Common myeloid progenitor, CD34-positive (primary cell): ENCODE measurements at regions not wholly inside any gene's neighbourhood (a gene's known extent, or its start where the extent isn't known, plus 50 kb on each side); places are given as distances from the start of the nearest gene placed in this dataset.
A peak's percentile ranks its signal among the peaks of the same experiment; 100 is the strongest.
"Not testable (repeated sequence)": the region's sequence is repeated elsewhere in the genome, so short reads cannot be mapped to it uniquely, and the experiment has no call there.

ENCODE experiments used
- CTCF ChIA-PET: fragments of 350-600 bp; sonication (Branson Sonifier 250); formaldehyde crosslinking; loops from one replicate; lab custom pipeline; 2021; ENCODE audit warnings: antibody characterized with exemption; lab: Charles Lee
- POLR2A ChIA-PET: fragments of 350-600 bp; sonication (Branson Sonifier 250); formaldehyde crosslinking; loops from one replicate; lab custom pipeline; 2021; ENCODE audit warnings: antibody characterized with exemption; lab: Charles Lee
- DNase-seq, 3 donors: peaks; one replicate each; pipeline versions ENCODE4 v3.0.0 to v3.0.0-alpha.2; 2013
- H3K27ac ChIP-seq, 2 experiments: 1 replicate in 1 of 2; 2 replicates in 1 of 2; pipeline ENCODE4 v1.7.0; 2013; ENCODE audit warnings: inconsistent platforms in 2 of 2, low read length in 2 of 2, mild to moderate bottlenecking in 2 of 2, low read depth in 1 of 2, moderate library complexity in 1 of 2; ENCODE audit not compliant: severe bottlenecking in 2 of 2, insufficient read depth in 1 of 2, poor library complexity in 1 of 2
- H3K27me3 ChIP-seq, 5 experiments: replicated peaks in 2 of 5; 1 replicate in 3 of 5; 2 replicates in 2 of 5; pipeline versions ENCODE4 v1.6.1 to v1.7.0; 2013; ENCODE audit warnings: low read length in 4 of 5, mild to moderate bottlenecking in 2 of 5, moderate library complexity in 2 of 5, inconsistent platforms in 1 of 5; ENCODE audit not compliant: insufficient read depth in 5 of 5, control insufficient read depth in 4 of 5
- H3K36me3 ChIP-seq, 4 experiments: 1 replicate in 2 of 4; 2 replicates in 2 of 4; pipeline versions ENCODE4 v1.6.1 to v1.7.0; 2013; ENCODE audit warnings: low read length in 3 of 4, control low read depth in 1 of 4, mild to moderate bottlenecking in 1 of 4; ENCODE audit not compliant: control insufficient read depth in 4 of 4, insufficient read depth in 4 of 4
- H3K4me1 ChIP-seq, 4 experiments: 1 replicate in 3 of 4; 2 replicates in 1 of 4; pipeline versions ENCODE4 v1.6.1 to v1.7.1; 2013; ENCODE audit warnings: low read length in 3 of 4, mild to moderate bottlenecking in 3 of 4, control low read depth in 1 of 4, inconsistent platforms in 1 of 4, moderate library complexity in 1 of 4; ENCODE audit not compliant: control insufficient read depth in 4 of 4, insufficient read depth in 4 of 4; ENCODE audit errors: control extremely low read depth in 1 of 4
- H3K4me3 ChIP-seq, 7 experiments: 1 replicate in 4 of 7; 2 replicates in 3 of 7; pipeline versions ENCODE4 v1.5.1 to v1.7.0; 2013; ENCODE audit warnings: mild to moderate bottlenecking in 7 of 7, low read length in 6 of 7, moderate library complexity in 6 of 7, inconsistent platforms in 2 of 7, low read depth in 2 of 7, control low read depth in 1 of 7; ENCODE audit not compliant: insufficient read depth in 4 of 7, control insufficient read depth in 1 of 7; ENCODE audit errors: extremely low read depth in 1 of 7
- H3K9me3 ChIP-seq, 5 experiments: 1 replicate in 4 of 5; 2 replicates in 1 of 5; pipeline versions ENCODE4 v1.6.1 to v1.7.1; 2013; ENCODE audit warnings: low read length in 4 of 5, mild to moderate bottlenecking in 2 of 5, inconsistent platforms in 1 of 5, low read depth in 1 of 5, moderate library complexity in 1 of 5; ENCODE audit not compliant: control insufficient read depth in 4 of 5, insufficient read depth in 2 of 5; ENCODE audit errors: control extremely low read depth in 1 of 5
- WGBS: methylation state at CpG from one replicate; pipeline ENCODE4 v1.1.5; 2013; ENCODE audit not compliant: insufficient coverage; 5-methylcytosine and 5-hydroxymethylcytosine counted together

- WGBS, result 95% methylated on average over 7 of the region's 7 CpGs
- POLR2A ChIA-PET, result no interaction called here
- CTCF ChIA-PET, result no interaction called here
Observed at GRCh38 chr2:8611246-8611645, 70.6 kb upstream of the ID2 start.

GRCh38 chr2:8611700-8612099 lies 70.2 kb upstream of the ID2 start:
- Histone ChIP-seq H3K4me1 (peaks cover 0 to 18% (median 13%) of the 10 kb centered on the region in 4 experiments), H3K27me3 (no peaks in the 10 kb centered on the region), H3K36me3 (no peaks in the 10 kb centered on the region), H3K4me3 (no peak overlapping the region), H3K9me3 (peaks cover 0 to 4% (median 0%) of the 10 kb centered on the region in 5 experiments), H3K27ac (no peak overlapping the region)
- POLR2A ChIA-PET, result interaction anchor here (0.6 kb wide), 1 partner anchor 59 kb away, joined by 5 read pairs; no protein-coding TSS in a partner anchor
- no peak for DNase-seq
- 94% methylated on average over 11 of the region's 11 CpGs for WGBS
- CTCF ChIA-PET, result no interaction called here

More at GRCh38 chr2:8611246-8611645, 70.6 kb upstream of the ID2 start:
- H3K4me3 ChIP-seq, result no peak overlapping the region
- H3K27ac ChIP-seq, result no peak overlapping the region
- H3K27me3 ChIP-seq, result no peaks in the 10 kb centered on the region
- H3K9me3 ChIP-seq, result peaks cover 0 to 4% (median 0%) of the 10 kb centered on the region in 5 experiments
- peaks cover 0 to 18% (median 13%) of the 10 kb centered on the region in 4 experiments for H3K4me1 ChIP-seq
- DNase-seq, result no peak
- no peaks in the 10 kb centered on the region for H3K36me3 ChIP-seq

- WGBS, result 67% methylated on average over 7 of the region's 7 CpGs
- POLR2A ChIA-PET, result no interaction called here
- H3K9me3 ChIP-seq, result peaks cover 0 to 4% (median 0%) of the 10 kb centered on the region in 5 experiments
- no peaks in the 10 kb centered on the region for H3K27me3 ChIP-seq
- no peaks in the 10 kb centered on the region for H3K36me3 ChIP-seq
- no peak for DNase-seq
- H3K27ac ChIP-seq, result no peak overlapping the region
- no peak overlapping the region for H3K4me3 ChIP-seq
- peaks cover 0 to 9% (median 8%) of the 10 kb centered on the region in 4 experiments for H3K4me1 ChIP-seq
- CTCF ChIA-PET, result no interaction called here
Observed at GRCh38 chr2:8612734-8613179, 69.1 kb upstream of the ID2 start.

- CTCF ChIA-PET, result interaction anchor here (0.9 kb wide), 1 partner anchor 9 kb away, joined by 3 read pairs; no protein-coding TSS in a partner anchor
- H3K4me1 ChIP-seq, H3K4me3 ChIP-seq, H3K36me3 ChIP-seq, DNase-seq, H3K9me3 ChIP-seq, POLR2A ChIA-PET, H3K27ac ChIP-seq, H3K27me3 ChIP-seq: not testable (repeated sequence)
- 100% methylated on average over 5 of the region's 8 CpGs for WGBS
Observed at GRCh38 chr2:8613207-8613999, 68.5 kb upstream of the ID2 start.

- CTCF ChIA-PET, result no interaction called here
- H3K27me3 ChIP-seq, result no peaks in the 10 kb centered on the region
- POLR2A ChIA-PET, result no interaction called here
- H3K4me3 ChIP-seq, result no peak overlapping the region
- 98% methylated on average over 4 of the region's 4 CpGs for WGBS
- no peaks in the 10 kb centered on the region for H3K36me3 ChIP-seq
- DNase-seq, result no peak
- H3K27ac ChIP-seq, result no peak overlapping the region
- peaks cover 0 to 4% (median 0%) of the 10 kb centered on the region in 5 experiments for H3K9me3 ChIP-seq
- peaks cover 0 to 5% (median 1%) of the 10 kb centered on the region in 4 experiments for H3K4me1 ChIP-seq
Observed at GRCh38 chr2:8614646-8615045, 67.2 kb upstream of the ID2 start.

- POLR2A ChIA-PET, result no interaction called here
- 97% methylated on average over 6 of the region's 6 CpGs for WGBS
Observed at GRCh38 chr2:8615252-8615575, 66.6 kb upstream of the ID2 start.

GRCh38 chr2:8615576-8616281 lies 66.1 kb upstream of the ID2 start:
- Histone ChIP-seq H3K27me3 (no peaks in the 10 kb centered on the region), H3K36me3 (no peaks in the 10 kb centered on the region), H3K27ac (no peak overlapping the region), H3K9me3 (peaks cover 0 to 4% (median 0%) of the 10 kb centered on the region in 5 experiments), H3K4me1 (peaks cover 0 to 5% (median 1%) of the 10 kb centered on the region in 4 experiments), H3K4me3 (no peak overlapping the region)
- POLR2A ChIA-PET, result no interaction called here
- peak in 1 of 3 donors; percentile 45 for DNase-seq
- WGBS, result 87% methylated on average over 12 of the region's 14 CpGs
- CTCF ChIA-PET, result interaction anchor here (1.0 to 1.1 kb wide), 2 partner anchors 10 to 29 kb away, joined by 3 to 5 read pairs; no protein-coding TSS in a partner anchor

More at GRCh38 chr2:8615252-8615575, 66.6 kb upstream of the ID2 start:
- CTCF ChIA-PET, result no interaction called here
- Histone ChIP-seq H3K36me3 (no peaks in the 10 kb centered on the region), H3K4me1 (peaks cover 0 to 5% (median 1%) of the 10 kb centered on the region in 4 experiments), H3K27me3 (no peaks in the 10 kb centered on the region), H3K27ac (no peak overlapping the region), H3K4me3 (no peak overlapping the region), H3K9me3 (peaks cover 0 to 4% (median 0%) of the 10 kb centered on the region in 5 experiments)
- no peak for DNase-seq
